ENCODE measurements at regions not wholly inside any gene's neighbourhood (a gene's known extent, or its start where the extent isn't known, plus 50 kb on each side); places are given as distances from the start of the nearest gene placed in this dataset.

GRCh38 chr6:130720076-130720715 is 107.0 kb upstream of the SMLR1 start:
- no peak for TF ChIP-seq CTCF (conservative IDR thresholded peaks at IDR 0.05 in 1 of 2, IDR thresholded peaks at IDR 0.05 in 1 of 2; ENCODE audit: low read depth in 1 of 2, low read length in 2 of 2)
- no peak for TF ChIP-seq EZH2 (IDR thresholded peaks at IDR 0.05; ENCODE audit: low read length, missing control alignments)
